OCI-LY1 (cell line): ENCODE measurements at regions not wholly inside any gene's neighbourhood (a gene's known extent, or its start where the extent isn't known, plus 50 kb on each side); places are given as distances from the start of the nearest gene placed in this dataset.

Source experiments
- H2AFZ ChIP-seq: fragments of 200-600 bp; sonication (generic), shearing (Covaris generic); 2 replicates; pipeline ENCODE4 v1.6.0; 2014; ENCODE audit warnings: antibody characterized with exemption, mild to moderate bottlenecking, low read length
- H3F3A ChIP-seq: fragments of 200-600 bp; sonication (generic), shearing (Covaris generic); 2 replicates; pipeline ENCODE4 v1.6.0; 2014; ENCODE audit warnings: mild to moderate bottlenecking, antibody characterized with exemption, low read length, moderate library complexity; ENCODE audit not compliant: insufficient read depth
- H3K27ac ChIP-seq: fragments of 200-600 bp; sonication (generic); 2 replicates; pipeline ENCODE4 v1.5.1; 2014; ENCODE audit warnings: low read length, mixed run types, mild to moderate bottlenecking, low read depth; ENCODE audit not compliant: poor library complexity, severe bottlenecking
- H3K27me3 ChIP-seq: fragments of 200-600 bp; sonication (generic); 2 replicates; pipeline ENCODE4 v1.6.0; 2014; ENCODE audit warnings: antibody characterized with exemption, mild to moderate bottlenecking, low read length, moderate library complexity; ENCODE audit not compliant: insufficient read depth
- H3K36me3 ChIP-seq: fragments of 200-600 bp; sonication (generic); 2 replicates; pipeline ENCODE4 v1.6.1; 2014; ENCODE audit warnings: mild to moderate bottlenecking, antibody characterized with exemption, low read length, moderate library complexity, mixed read lengths; ENCODE audit not compliant: insufficient read depth
- H3K4me1 ChIP-seq: fragments of 200-600 bp; sonication (generic); 2 replicates; pipeline ENCODE4 v1.5.1; 2014; ENCODE audit warnings: mild to moderate bottlenecking, low read length, moderate library complexity; ENCODE audit not compliant: insufficient read depth, severe bottlenecking
- H3K4me2 ChIP-seq: fragments of 200-600 bp; sonication (generic), shearing (Covaris generic); 2 replicates; pipeline ENCODE4 v1.6.1; 2014; ENCODE audit warnings: low read length
- H3K4me3 ChIP-seq: fragments of 200-600 bp; sonication (generic); 2 replicates; pipeline ENCODE4 v1.5.1; 2014; ENCODE audit warnings: low read length, low read depth, mild to moderate bottlenecking, mixed read lengths; ENCODE audit not compliant: poor library complexity, severe bottlenecking
- H3K79me2 ChIP-seq: fragments of 200-600 bp; shearing (Covaris generic); 2 replicates; pipeline ENCODE4 v1.6.1; 2016; ENCODE audit warnings: mixed run types, low read length, mixed read lengths; ENCODE audit not compliant: insufficient read depth
- H3K9ac ChIP-seq: fragments of 200-600 bp; sonication (generic), shearing (Covaris generic); 2 replicates; pipeline ENCODE4 v1.6.1; 2014; ENCODE audit warnings: mild to moderate bottlenecking, low read length, mixed read lengths
- H3K9me2 ChIP-seq: fragments of 200-600 bp; sonication (generic), shearing (Covaris generic); 2 replicates; pipeline ENCODE4 v1.6.1; 2014; ENCODE audit warnings: low read depth, mild to moderate bottlenecking, low read length, mixed read lengths
- H3K9me3 ChIP-seq: fragments of 200-600 bp; shearing (Covaris generic); 2 replicates; pipeline ENCODE4 v1.6.1; 2014; ENCODE audit warnings: low read length, mixed read lengths
- H4K20me1 ChIP-seq: fragments of 200-600 bp; sonication (generic), shearing (Covaris generic); 2 replicates; pipeline ENCODE4 v1.6.0; 2016; ENCODE audit warnings: mild to moderate bottlenecking, low read length; ENCODE audit not compliant: insufficient read depth
- CTCF ChIP-seq: fragments of 200-600 bp; sonication (generic), shearing (Covaris generic); IDR thresholded peaks from 2 replicates; pipeline ENCODE4 v1.5.1; 2017; ENCODE audit warnings: mild to moderate bottlenecking, antibody characterized with exemption, low read length, moderate library complexity, mixed read lengths
- EZH2 ChIP-seq: fragments of 200-600 bp; sonication (generic), shearing (Covaris generic); IDR thresholded peaks from 2 replicates; pipeline ENCODE4 v1.8.0; 2017; ENCODE audit warnings: borderline replicate concordance, mixed run types, mild to moderate bottlenecking, antibody characterized with exemption, low read length, moderate library complexity, mixed read lengths

GRCh38 chr10:2619916-2620315, 447.4 kb upstream of the PFKP start:
- Histone ChIP-seq H3K27me3 (no peaks in the 10 kb centered on the region), H3K4me2 (no peak overlapping the region), H3K4me3 (no peak overlapping the region), H3K9me3 (no peaks in the 10 kb centered on the region), H3K4me1 (no peaks in the 10 kb centered on the region), H3K9ac (no peak overlapping the region), H3K36me3 (no peaks in the 10 kb centered on the region), H2AFZ (no peak overlapping the region), H3F3A (no peaks in the 10 kb centered on the region), H3K9me2 (no peaks in the 10 kb centered on the region), H3K27ac (no peak overlapping the region), H4K20me1 (no peaks in the 10 kb centered on the region), H3K79me2 (no peaks in the 10 kb centered on the region)
- no peak for TF ChIP-seq EZH2
- TF ChIP-seq CTCF = no peak

GRCh38 chr10:2619472-2619871, 447.9 kb upstream of the PFKP start:
- H3K9me2 ChIP-seq = no peaks in the 10 kb centered on the region
- no peaks in the 10 kb centered on the region for H3F3A ChIP-seq
- no peak overlapping the region for H3K27ac ChIP-seq
- no peaks in the 10 kb centered on the region for H3K79me2 ChIP-seq
- H3K9ac ChIP-seq = no peak overlapping the region
- H3K4me2 ChIP-seq = no peak overlapping the region
- H3K4me3 ChIP-seq = no peak overlapping the region
- no peak overlapping the region for H2AFZ ChIP-seq
- no peaks in the 10 kb centered on the region for H3K4me1 ChIP-seq
- no peaks in the 10 kb centered on the region for H4K20me1 ChIP-seq
- no peaks in the 10 kb centered on the region for H3K36me3 ChIP-seq
- no peak for TF ChIP-seq EZH2
- peak; percentile 21; the same call in 1 of the 2 replicates for TF ChIP-seq CTCF
- H3K27me3 ChIP-seq = no peaks in the 10 kb centered on the region
- H3K9me3 ChIP-seq = no peaks in the 10 kb centered on the region

GRCh38 chr10:2618690-2619089, 448.7 kb upstream of the PFKP start:
- H3K27ac ChIP-seq = no peak overlapping the region
- H3K36me3 ChIP-seq = no peaks in the 10 kb centered on the region
- H3K4me3 ChIP-seq = no peak overlapping the region
- H3K9me2 ChIP-seq = no peaks in the 10 kb centered on the region
- H3F3A ChIP-seq = no peaks in the 10 kb centered on the region
- H4K20me1 ChIP-seq = no peaks in the 10 kb centered on the region
- no peak overlapping the region for H2AFZ ChIP-seq
- no peaks in the 10 kb centered on the region for H3K9me3 ChIP-seq
- no peak overlapping the region for H3K9ac ChIP-seq
- no peaks in the 10 kb centered on the region for H3K79me2 ChIP-seq
- no peaks in the 10 kb centered on the region for H3K4me1 ChIP-seq
- no peak for TF ChIP-seq CTCF
- TF ChIP-seq EZH2 = no peak
- H3K27me3 ChIP-seq = no peaks in the 10 kb centered on the region
- no peak overlapping the region for H3K4me2 ChIP-seq
